ENCODE measurements at regions not wholly inside any gene's neighbourhood (a gene's known extent, or its start where the extent isn't known, plus 50 kb on each side); places are given as distances from the start of the nearest gene placed in this dataset.
"Not testable (repeated sequence)": the region's sequence is repeated elsewhere in the genome, so short reads cannot be mapped to it uniquely, and the experiment has no call there.

DNA sequence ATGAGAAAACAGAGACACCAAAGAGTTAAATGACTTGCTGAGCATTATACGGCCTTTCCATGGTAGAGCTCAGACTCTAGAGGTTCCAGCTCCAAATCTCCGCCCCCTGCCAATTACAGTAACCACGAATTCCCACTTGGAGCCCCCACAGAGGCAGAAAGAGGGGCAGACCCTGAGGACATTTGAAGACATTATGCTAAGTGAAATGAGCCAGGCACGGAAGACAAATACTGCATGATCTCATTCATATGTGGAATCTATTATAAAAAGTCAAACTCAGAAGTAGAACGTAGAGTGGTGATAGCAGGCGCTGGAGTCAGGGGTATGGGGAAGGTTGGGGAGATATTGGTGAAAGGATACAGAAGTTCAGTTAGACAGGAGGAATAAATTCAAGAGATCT, 303.4 kb downstream of the ANAPC1 start:
- TF ChIP-seq, protein P1, sequence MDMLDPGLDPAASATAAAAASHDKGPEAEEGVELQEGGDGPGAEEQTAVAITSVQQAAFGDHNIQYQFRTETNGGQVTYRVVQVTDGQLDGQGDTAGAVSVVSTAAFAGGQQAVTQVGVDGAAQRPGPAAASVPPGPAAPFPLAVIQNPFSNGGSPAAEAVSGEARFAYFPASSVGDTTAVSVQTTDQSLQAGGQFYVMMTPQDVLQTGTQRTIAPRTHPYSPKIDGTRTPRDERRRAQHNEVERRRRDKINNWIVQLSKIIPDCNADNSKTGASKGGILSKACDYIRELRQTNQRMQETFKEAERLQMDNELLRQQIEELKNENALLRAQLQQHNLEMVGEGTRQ (IDR thresholded peaks at IDR 0.05; ENCODE audit: low read depth, low read length) = not testable (repeated sequence)
- TF ChIP-seq, protein P2, sequence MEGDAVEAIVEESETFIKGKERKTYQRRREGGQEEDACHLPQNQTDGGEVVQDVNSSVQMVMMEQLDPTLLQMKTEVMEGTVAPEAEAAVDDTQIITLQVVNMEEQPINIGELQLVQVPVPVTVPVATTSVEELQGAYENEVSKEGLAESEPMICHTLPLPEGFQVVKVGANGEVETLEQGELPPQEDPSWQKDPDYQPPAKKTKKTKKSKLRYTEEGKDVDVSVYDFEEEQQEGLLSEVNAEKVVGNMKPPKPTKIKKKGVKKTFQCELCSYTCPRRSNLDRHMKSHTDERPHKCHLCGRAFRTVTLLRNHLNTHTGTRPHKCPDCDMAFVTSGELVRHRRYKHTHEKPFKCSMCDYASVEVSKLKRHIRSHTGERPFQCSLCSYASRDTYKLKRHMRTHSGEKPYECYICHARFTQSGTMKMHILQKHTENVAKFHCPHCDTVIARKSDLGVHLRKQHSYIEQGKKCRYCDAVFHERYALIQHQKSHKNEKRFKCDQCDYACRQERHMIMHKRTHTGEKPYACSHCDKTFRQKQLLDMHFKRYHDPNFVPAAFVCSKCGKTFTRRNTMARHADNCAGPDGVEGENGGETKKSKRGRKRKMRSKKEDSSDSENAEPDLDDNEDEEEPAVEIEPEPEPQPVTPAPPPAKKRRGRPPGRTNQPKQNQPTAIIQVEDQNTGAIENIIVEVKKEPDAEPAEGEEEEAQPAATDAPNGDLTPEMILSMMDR (conservative IDR thresholded peaks at IDR 0.05; ENCODE audit: low read depth, low read length) = not testable (repeated sequence)
- TF ChIP-seq RAD21 (IDR thresholded peaks at IDR 0.05; ENCODE audit: low read length); SMC3 (IDR thresholded peaks at IDR 0.05; ENCODE audit: low read depth, low read length); RCOR1 (IDR thresholded peaks at IDR 0.05; ENCODE audit: insufficient replicate concordance, low read length); BHLHE40 (IDR thresholded peaks at IDR 0.05; ENCODE audit: low read depth, low read length); CEBPB (IDR thresholded peaks at IDR 0.05; ENCODE audit: low read depth, low read length); FOS (IDR thresholded peaks at IDR 0.05; ENCODE audit: low read depth, low read length): not testable (repeated sequence)
